K562 (cell line): ENCODE measurements at regions not wholly inside any gene's neighbourhood (a gene's known extent, or its start where the extent isn't known, plus 50 kb on each side); places are given as distances from the start of the nearest gene placed in this dataset.

Source experiments
- ATAC-seq: fragments of 200-7000 bp; cut with Tn5 transposase; 3 replicates; pipeline ENCODE4 v1.9.1; 2020; ENCODE audit warnings: moderate library complexity
- BruUV-seq: library from RNA; stranded (reverse); fragments of 400-500 nt; replicated peaks from 2 replicates; lab custom pipeline; 2021; lab: Mats Ljungman, UMichigan
- CTCF ChIA-PET: fragments of 300-600 bp; formaldehyde crosslinking; extraction: SDS; loops from one replicate; lab custom pipeline; 2021; ENCODE audit warnings: low intra/inter-chr PET ratio; lab: Yijun Ruan, JAX
- POLR2A ChIA-PET: fragments of 300-600, 350-650 bp; sonication (Branson Sonifier 250); formaldehyde crosslinking; extraction: SDS; loops from one replicate; lab custom pipeline; 2021; ENCODE audit warnings: antibody characterized with exemption, inconsistent platforms; lab: Yijun Ruan, JAX
- DNase-seq, 4 experiments: peaks; one replicate each; pipeline versions ENCODE4 v3.0.0 to v3.0.0-alpha.2; 2011 to 2018; ENCODE audit warnings: low spot score in 3 of 4, mixed read lengths in 3 of 4; ENCODE audit errors: extremely low read depth in 1 of 4
- FAIRE-seq: peaks from 2 replicates; lab custom pipeline; 2011; peaks lifted over from hg19 to GRCh38; lab: Jason Lieb, UNC
- H2AFZ ChIP-seq: 2 replicates; pipeline ENCODE4 v1.6.0; 2011; ENCODE audit warnings: low read depth, low read length, control low read depth, inconsistent platforms
- H3K27ac ChIP-seq: fragments of 200-600 bp; 3 replicates; pipeline ENCODE4 v1.8.0; 2011; ENCODE audit warnings: low read depth, mild to moderate bottlenecking, control low read depth, inconsistent platforms, low read length, moderate library complexity, mixed read lengths; ENCODE audit errors: extremely low read depth
- H3K27me3 ChIP-seq, 2 experiments: fragments of 300-600 bp in 1 of 2; 2 replicates in 1 of 2; 3 replicates in 1 of 2; pipeline versions ENCODE4 v1.6.0 to v1.8.0; 2011; ENCODE audit warnings: inconsistent platforms in 2 of 2, low read length in 2 of 2, mild to moderate bottlenecking in 1 of 2, mixed read lengths in 1 of 2, moderate library complexity in 1 of 2; ENCODE audit not compliant: control insufficient read depth in 2 of 2, insufficient read depth in 2 of 2
- H3K36me3 ChIP-seq: fragments of 300-600 bp; 3 replicates; pipeline ENCODE4 v1.8.0; 2011; ENCODE audit warnings: mild to moderate bottlenecking, low read length, inconsistent platforms; ENCODE audit not compliant: control insufficient read depth, insufficient read depth
- H3K4me1 ChIP-seq, 2 experiments: fragments of 200-600 bp in 1 of 2; replicated peaks in 1 of 2; 2 replicates in 1 of 2; 3 replicates in 1 of 2; pipeline versions ENCODE4 v1.5.1 to v1.8.0; 2011; ENCODE audit warnings: inconsistent platforms in 2 of 2, low read length in 2 of 2, mild to moderate bottlenecking in 1 of 2, mixed read lengths in 1 of 2, moderate library complexity in 1 of 2; ENCODE audit not compliant: control insufficient read depth in 2 of 2, insufficient read depth in 2 of 2
- H3K4me2 ChIP-seq: 2 replicates; pipeline ENCODE4 v1.6.1; 2011; ENCODE audit warnings: low read length, control low read depth, inconsistent platforms, mixed read lengths; ENCODE audit not compliant: insufficient read depth
- H3K4me3 ChIP-seq: fragments of 200-600 bp; sonication (generic), shearing (Covaris generic); 2 replicates; pipeline ENCODE4 v1.5.1; 2016; ENCODE audit warnings: control low read depth, inconsistent platforms
- H3K79me2 ChIP-seq: fragments of 200-600 bp; 3 replicates; pipeline ENCODE4 v1.8.0; 2011; ENCODE audit warnings: low read length, inconsistent platforms; ENCODE audit not compliant: control insufficient read depth, insufficient read depth
- H3K9ac ChIP-seq, 2 experiments: 2 replicates each; pipeline versions ENCODE4 v1.6.0 to v1.6.1; 2011; ENCODE audit warnings: low read depth in 2 of 2, low read length in 2 of 2, control low read depth in 1 of 2, inconsistent platforms in 1 of 2, mild to moderate bottlenecking in 1 of 2, mixed read lengths in 1 of 2; ENCODE audit not compliant: insufficient read depth in 1 of 2
- H3K9me1 ChIP-seq: one replicate; pipeline ENCODE4 v1.6.0; 2011; ENCODE audit warnings: inconsistent platforms, mild to moderate bottlenecking, low read length, moderate library complexity; ENCODE audit not compliant: control insufficient read depth, insufficient read depth
- H3K9me3 ChIP-seq: replicated peaks from 2 replicates; pipeline ENCODE4 v1.5.1; 2011; ENCODE audit warnings: low read depth, low read length, inconsistent platforms; ENCODE audit not compliant: control insufficient read depth, insufficient read depth
- H4K20me1 ChIP-seq: replicated peaks from 2 replicates; pipeline ENCODE4 v1.6.1; 2011; ENCODE audit warnings: low read length, inconsistent platforms, mixed read lengths; ENCODE audit not compliant: control insufficient read depth, insufficient read depth
- ATF1 ChIP-seq, 2 experiments: fragments of 450-650 bp in 1 of 2; IDR thresholded peaks; 2 replicates each; pipeline ENCODE4 v1.6.1; 2016; ENCODE audit warnings: missing compliant biosample characterization in 1 of 2, missing genetic modification characterization in 1 of 2
- ATF6 ChIP-seq: sonication (generic); formaldehyde crosslinking; IDR thresholded peaks from 2 replicates; pipeline ENCODE4 v1.4.0; 2020; ENCODE audit warnings: mild to moderate bottlenecking, missing genetic modification reagents
- CBX1 ChIP-seq: sonication (generic); IDR thresholded peaks from 2 replicates; pipeline ENCODE4 v1.6.1; 2016; ENCODE audit warnings: antibody characterized with exemption, low read depth, mild to moderate bottlenecking
- CEBPB ChIP-seq: fragments of 450-650 bp; IDR thresholded peaks from 2 replicates; pipeline ENCODE4 v1.6.1; 2016; ENCODE audit warnings: missing genetic modification characterization, missing compliant biosample characterization
- CREB5 ChIP-seq: fragments of 250-450 bp; sonication (Bioruptor Pico); IDR thresholded peaks from 2 replicates; pipeline ENCODE4 v1.5.0; 2020; ENCODE audit warnings: mild to moderate bottlenecking
- MTA2 ChIP-seq: fragments of 450-650 bp; IDR thresholded peaks from 2 replicates; pipeline ENCODE4 v1.6.1; 2016; ENCODE audit warnings: low read depth
- MYBL2 ChIP-seq, 2 experiments: fragments of 450-650 bp in 1 of 2; sonication (generic) in 1 of 2; formaldehyde crosslinking in 1 of 2; IDR thresholded peaks; 2 replicates each; pipeline versions ENCODE4 v1.6.1 to v1.8.1; 2017 to 2022; ENCODE audit warnings: borderline replicate concordance in 1 of 2, inconsistent platforms in 1 of 2, low read depth in 1 of 2, mild to moderate bottlenecking in 1 of 2, missing genetic modification reagents in 1 of 2, moderate library complexity in 1 of 2
- PHB2 ChIP-seq: fragments of 450-650 bp; IDR thresholded peaks from 2 replicates; pipeline ENCODE4 v1.6.1; 2017; ENCODE audit warnings: low read depth
- RAD21 ChIP-seq, 2 experiments: fragments of 250-450 bp in 1 of 2; fragments of 450-650 bp in 1 of 2; sonication (Bioruptor Pico) in 1 of 2; formaldehyde crosslinking in 1 of 2; IDR thresholded peaks in 1 of 2; conservative IDR thresholded peaks in 1 of 2; 2 replicates each; pipeline versions ENCODE4 v1.4.0 to v1.8.0; 2020 to 2022; ENCODE audit warnings: mild to moderate bottlenecking in 2 of 2, moderate library complexity in 1 of 2
- YBX1 ChIP-seq: fragments of 450-650 bp; IDR thresholded peaks from 2 replicates; pipeline ENCODE4 v1.7.1; 2016; ENCODE audit warnings: mild to moderate bottlenecking
- ZFP91 ChIP-seq: sonication (generic); formaldehyde crosslinking; IDR thresholded peaks from 2 replicates; pipeline ENCODE4 v1.8.0; 2022; ENCODE audit warnings: mild to moderate bottlenecking, missing genetic modification reagents
- ZNF449 ChIP-seq: fragments of 250-450 bp; sonication (Bioruptor Pico); IDR thresholded peaks from 2 replicates; pipeline ENCODE4 v1.8.0; 2022; ENCODE audit warnings: moderate library complexity, mild to moderate bottlenecking, inconsistent platforms
- WGBS: fragments of 100-300 bp; shearing (Covaris generic); methylation state at CpG from one replicate; pipeline ENCODE4 v1.1.6; 2016; ENCODE audit warnings: low coverage, mixed read lengths; ENCODE audit not compliant: insufficient coverage; ENCODE audit errors: missing lambda C conversion rate; 5-methylcytosine and 5-hydroxymethylcytosine counted together
- in situ Hi-C: fragments of 300-500 bp; cut with MboI; formaldehyde crosslinking; loops from 4 replicates; pipeline ENCODE4 v1.15.0; 2018; ENCODE audit warnings: inconsistent platforms, mixed read lengths
- intact Hi-C: fragments of 100-400 bp; cut with micrococcal nuclease; formaldehyde crosslinking; loops from 2 replicates; pipeline ENCODE4 v1.14.2; 2022

GRCh38 chr6:37554480-37554819 lies 54.8 kb upstream of the CCDC167 start:
- FAIRE-seq: no peak
- no peak for DNase-seq
- Histone ChIP-seq H3K4me1 (no peaks in the 10 kb centered on the region), H3K27me3 (peaks cover 85 to 92% of the 10 kb centered on the region in 2 experiments), H3K9ac (no peak overlapping the region), H3K4me2 (no peak overlapping the region), H3K27ac (no peak overlapping the region), H3K9me1 (no peaks in the 10 kb centered on the region), H3K36me3 (no peaks in the 10 kb centered on the region), H4K20me1 (peaks cover 18% of the 10 kb centered on the region; the same call in 1 of the 2 replicates), H3K79me2 (no peaks in the 10 kb centered on the region), H2AFZ (no peak overlapping the region), H3K9me3 (no peaks in the 10 kb centered on the region), H3K4me3 (no peak overlapping the region)
- WGBS: 2% methylated on average over 6 of the region's 6 CpGs
- TF ChIP-seq RAD21 (CRISPR knock-in tag; conservative IDR thresholded peaks at IDR 0.05 in 1 of 2, IDR thresholded peaks at IDR 0.05 in 1 of 2) (no peak), ZFP91 (no peak), MYBL2 (IDR thresholded peaks at IDR 0.05; ENCODE audit: low read depth) (no peak), MYBL2 (CRISPR knock-in tag; IDR thresholded peaks at IDR 0.05; ENCODE audit: borderline replicate concordance) (no peak), CBX1 (no peak), PHB2 (no peak), YBX1 (no peak), CREB5 (CRISPR knock-in tag) (no peak), MTA2 (no peak), CEBPB (tag) (no peak), ZNF449 (CRISPR knock-in tag) (no peak), ATF1 (CRISPR knock-in tag; IDR thresholded peaks at IDR 0.05) (no peak), ATF1 (tag; IDR thresholded peaks at IDR 0.05) (no peak), ATF6 (CRISPR knock-in tag) (no peak)
- in situ Hi-C loops (no loop called here), intact Hi-C loops (no loop called here)
- no peak for ATAC-seq
- ChIA-PET POLR2A (interaction anchor here (0.7 kb wide), 1 partner anchor 1185 kb away, joined by 3 read pairs; no protein-coding TSS in a partner anchor), CTCF (no interaction called here)
- BruUV-seq: no TSS peak
